ENCODE measurements at regions not wholly inside any gene's neighbourhood (a gene's known extent, or its start where the extent isn't known, plus 50 kb on each side); places are given as distances from the start of the nearest gene placed in this dataset.

- TF ChIP-seq CTCF (IDR thresholded peaks at IDR 0.05; ENCODE audit: poor library complexity, severe bottlenecking) (no peak), POLR2AphosphoS5 (IDR thresholded peaks at IDR 0.05) (no peak)
Measured at GRCh38 chr16:55399911-55400310, 75.9 kb downstream of the IRX6 start.

Data from neural cell (in vitro differentiated cells).